GM12874 (cell line): ENCODE measurements at regions not wholly inside any gene's neighbourhood (a gene's known extent, or its start where the extent isn't known, plus 50 kb on each side); places are given as distances from the start of the nearest gene placed in this dataset.

ENCODE experiments used
- CTCF ChIP-seq: IDR thresholded peaks from 2 replicates; pipeline ENCODE4 v1.5.1; 2011; ENCODE audit warnings: low read depth, mild to moderate bottlenecking, control low read depth, low read length, moderate library complexity; ENCODE audit not compliant: insufficient read depth

DNA sequence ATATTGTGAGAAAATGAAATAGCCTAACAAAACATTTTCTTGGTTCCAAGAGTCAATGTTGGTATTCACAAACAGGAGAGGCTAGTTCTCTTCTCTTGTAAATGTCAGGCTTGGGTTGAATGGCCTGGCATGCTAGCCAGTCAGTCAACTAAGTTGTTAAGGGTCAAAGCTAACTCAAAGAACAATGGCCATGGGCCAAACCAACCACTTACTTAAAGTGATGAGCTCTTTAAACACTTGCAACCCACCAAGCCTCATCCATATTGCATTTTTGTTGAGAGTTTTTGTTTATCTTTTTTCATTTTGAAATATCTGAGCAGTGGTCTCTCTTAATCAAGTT, 394.5 kb downstream of the RAB28 start:
- TF ChIP-seq CTCF = no peak

DNA sequence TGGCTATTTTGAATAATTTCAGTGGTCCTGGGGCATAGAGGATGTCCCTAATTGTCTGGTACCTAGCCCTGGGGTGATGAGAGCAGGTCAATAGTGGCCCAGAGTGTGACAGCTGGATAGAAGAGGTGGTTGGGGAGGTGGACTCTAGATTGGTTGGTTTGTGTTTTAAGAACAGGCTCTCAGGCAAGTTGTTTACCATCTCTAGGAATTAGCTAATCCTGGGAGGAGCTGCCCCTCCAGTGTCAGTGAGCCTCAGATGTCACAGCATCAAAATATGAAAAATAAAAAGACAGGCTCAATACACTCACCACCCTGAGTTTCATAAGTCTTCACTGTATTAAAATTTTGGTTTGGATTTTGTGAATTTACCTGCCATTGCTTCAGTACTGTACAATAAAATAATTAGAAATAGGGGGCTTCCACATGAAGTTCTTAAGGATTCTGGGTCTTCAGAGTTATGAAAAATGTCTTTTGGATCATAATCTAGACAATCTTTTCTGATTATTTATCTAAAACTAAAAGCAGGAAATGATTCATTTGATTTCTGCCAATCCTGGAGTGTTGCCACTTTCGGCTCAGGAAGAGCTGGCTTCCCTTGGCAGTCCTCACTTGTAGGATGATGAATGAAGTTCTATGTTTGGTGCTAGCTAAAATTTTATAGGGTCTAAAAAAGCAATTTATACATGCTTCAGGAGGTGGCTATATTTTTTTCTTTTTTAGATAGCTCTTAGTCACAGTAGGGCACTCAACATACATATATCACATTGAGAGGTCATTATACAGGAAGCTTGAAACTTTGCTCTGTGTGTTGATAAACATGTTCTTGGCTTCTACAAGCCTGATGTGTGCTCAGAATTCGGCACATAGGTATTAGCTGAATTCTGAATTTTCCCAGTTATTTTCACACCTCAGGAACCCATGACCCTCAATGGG, 395.1 kb downstream of the RAB28 start:
- no peak for TF ChIP-seq CTCF

DNA sequence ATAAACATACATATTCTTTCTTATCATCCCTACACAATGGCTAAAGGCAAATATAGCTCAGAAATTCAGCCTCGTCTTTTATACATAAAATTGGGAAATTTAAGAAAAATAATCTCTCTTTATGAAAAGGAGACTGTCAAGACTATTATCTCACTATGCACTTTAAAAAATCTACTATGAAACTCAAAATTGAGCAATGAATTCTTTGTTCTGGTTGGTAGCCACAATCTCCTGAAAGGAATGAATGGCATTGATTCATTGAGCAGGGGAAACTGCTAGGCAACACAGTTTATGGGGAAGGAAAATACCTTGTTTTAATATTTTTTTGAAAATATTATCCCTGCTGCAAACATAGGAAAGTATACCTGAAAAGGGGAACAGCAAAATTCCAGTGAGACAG, 397.1 kb downstream of the RAB28 start:
- TF ChIP-seq CTCF = no peak

GRCh38 chr4:13084210-13084609, 399.9 kb downstream of the RAB28 start:
- no peak for TF ChIP-seq CTCF

- TF ChIP-seq CTCF = no peak
Measured at GRCh38 chr4:13081830-13082229, 402.3 kb downstream of the RAB28 start.

- TF ChIP-seq CTCF = no peak
Measured at GRCh38 chr4:13067077-13067476, 417.1 kb downstream of the RAB28 start.

GRCh38 chr4:13059019-13059418, 425.1 kb downstream of the RAB28 start:
- no peak for TF ChIP-seq CTCF
